Hepatocyte (in vitro differentiated cells): ENCODE measurements at regions not wholly inside any gene's neighbourhood (a gene's known extent, or its start where the extent isn't known, plus 50 kb on each side); places are given as distances from the start of the nearest gene placed in this dataset.

Source experiments
- DNase-seq: peaks from one replicate; pipeline ENCODE4 v3.0.0-alpha.2; 2016; ENCODE audit warnings: low spot score
- H2AFZ ChIP-seq: fragments of 200-600 bp; sonication (generic); 2 replicates; pipeline ENCODE4 v1.6.0; 2016; ENCODE audit warnings: antibody characterized with exemption, mild to moderate bottlenecking
- H3K27ac ChIP-seq: fragments of 200-600 bp; sonication (generic); 2 replicates; pipeline ENCODE4 v1.5.1; 2016; ENCODE audit warnings: mild to moderate bottlenecking
- H3K27me3 ChIP-seq: fragments of 200-600 bp; sonication (generic); 2 replicates; pipeline ENCODE4 v1.6.1; 2016
- H3K36me3 ChIP-seq: fragments of 200-600 bp; sonication (generic); replicated peaks from 2 replicates; pipeline ENCODE4 v1.5.1; 2016; ENCODE audit warnings: low read depth; ENCODE audit not compliant: insufficient read depth
- H3K4me1 ChIP-seq: fragments of 200-600 bp; sonication (generic); 2 replicates; pipeline ENCODE4 v1.5.1; 2016; ENCODE audit warnings: mild to moderate bottlenecking, moderate library complexity; ENCODE audit not compliant: insufficient read depth
- H3K4me2 ChIP-seq: fragments of 200-600 bp; sonication (generic); 2 replicates; pipeline ENCODE4 v1.6.0; 2016
- H3K4me3 ChIP-seq: fragments of 200-600 bp; sonication (generic); 2 replicates; pipeline ENCODE4 v1.5.1; 2016; ENCODE audit warnings: mild to moderate bottlenecking
- H3K79me2 ChIP-seq: fragments of 200-600 bp; sonication (generic); 2 replicates; pipeline ENCODE4 v1.6.0; 2017; ENCODE audit warnings: mild to moderate bottlenecking
- H3K9me2 ChIP-seq: fragments of 200-600 bp; sonication (generic); replicated peaks from 2 replicates; pipeline ENCODE4 v1.6.0; 2017; ENCODE audit warnings: mild to moderate bottlenecking; ENCODE audit not compliant: insufficient read depth
- H3K9me3 ChIP-seq: fragments of 200-600 bp; sonication (generic); 2 replicates; pipeline ENCODE4 v1.5.1; 2016; ENCODE audit warnings: low read depth, mild to moderate bottlenecking
- H4K20me1 ChIP-seq: fragments of 200-600 bp; sonication (generic); 2 replicates; pipeline ENCODE4 v1.6.0; 2016; ENCODE audit warnings: mild to moderate bottlenecking; ENCODE audit not compliant: insufficient read depth, poor library complexity, severe bottlenecking
- EZH2 ChIP-seq: fragments of 200-600 bp; sonication (generic); IDR thresholded peaks from 2 replicates; pipeline ENCODE4 v1.6.1; 2016; ENCODE audit warnings: antibody characterized with exemption, mild to moderate bottlenecking, borderline replicate concordance
- EZH2phosphoT487 ChIP-seq: fragments of 200-600 bp; sonication (generic); IDR thresholded peaks from one replicate; pipeline ENCODE4 v1.6.1; 2018; ENCODE audit warnings: antibody characterized with exemption, mild to moderate bottlenecking, low read depth, moderate library complexity; ENCODE audit not compliant: unreplicated experiment, severe bottlenecking
- WGBS: methylation state at CpG from one replicate; pipeline ENCODE4 v1.1.6; 2016; ENCODE audit warnings: low lambda C conversion rate; ENCODE audit errors: missing lambda C conversion rate; 5-methylcytosine and 5-hydroxymethylcytosine counted together
- TF ChIP-seq, protein P1 (sequence below): fragments of 200-600 bp; sonication (generic); IDR thresholded peaks from 2 replicates; pipeline ENCODE4 v1.5.1; 2016; ENCODE audit warnings: antibody characterized with exemption, mild to moderate bottlenecking; ENCODE audit not compliant: poor library complexity

DNA sequence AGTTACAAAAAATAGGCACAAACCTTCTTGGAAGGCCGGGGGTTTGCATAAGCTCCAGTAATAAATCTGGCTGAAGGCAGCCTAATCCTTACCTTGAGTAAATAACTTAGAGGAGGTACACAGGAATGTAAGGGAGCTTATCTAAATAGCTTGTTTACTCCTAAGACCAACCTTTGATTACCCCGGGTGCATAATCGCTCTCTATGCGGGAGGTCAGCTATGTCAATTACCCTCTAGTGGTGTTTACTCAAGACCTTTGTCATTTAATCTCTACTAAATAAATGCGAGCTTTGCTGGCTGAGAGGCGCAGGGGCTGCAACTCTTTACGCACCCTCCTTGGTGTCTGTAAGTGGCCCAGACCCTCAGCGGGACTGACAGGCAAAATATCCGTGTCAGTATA is 50.2 kb upstream of the MAP9 start:
- H2AFZ ChIP-seq, result no peak overlapping the region
- no peaks in the 10 kb centered on the region for H3K36me3 ChIP-seq
- H3K79me2 ChIP-seq, result no peaks in the 10 kb centered on the region
- WGBS, result 44% methylated on average over 9 of the region's 9 CpGs
- H3K27ac ChIP-seq, result no peak overlapping the region
- DNase-seq, result no peak
- H3K4me2 ChIP-seq, result no peak overlapping the region
- H3K4me1 ChIP-seq, result peaks cover 6% of the 10 kb centered on the region
- no peak overlapping the region for H3K4me3 ChIP-seq
- TF ChIP-seq, protein P1, sequence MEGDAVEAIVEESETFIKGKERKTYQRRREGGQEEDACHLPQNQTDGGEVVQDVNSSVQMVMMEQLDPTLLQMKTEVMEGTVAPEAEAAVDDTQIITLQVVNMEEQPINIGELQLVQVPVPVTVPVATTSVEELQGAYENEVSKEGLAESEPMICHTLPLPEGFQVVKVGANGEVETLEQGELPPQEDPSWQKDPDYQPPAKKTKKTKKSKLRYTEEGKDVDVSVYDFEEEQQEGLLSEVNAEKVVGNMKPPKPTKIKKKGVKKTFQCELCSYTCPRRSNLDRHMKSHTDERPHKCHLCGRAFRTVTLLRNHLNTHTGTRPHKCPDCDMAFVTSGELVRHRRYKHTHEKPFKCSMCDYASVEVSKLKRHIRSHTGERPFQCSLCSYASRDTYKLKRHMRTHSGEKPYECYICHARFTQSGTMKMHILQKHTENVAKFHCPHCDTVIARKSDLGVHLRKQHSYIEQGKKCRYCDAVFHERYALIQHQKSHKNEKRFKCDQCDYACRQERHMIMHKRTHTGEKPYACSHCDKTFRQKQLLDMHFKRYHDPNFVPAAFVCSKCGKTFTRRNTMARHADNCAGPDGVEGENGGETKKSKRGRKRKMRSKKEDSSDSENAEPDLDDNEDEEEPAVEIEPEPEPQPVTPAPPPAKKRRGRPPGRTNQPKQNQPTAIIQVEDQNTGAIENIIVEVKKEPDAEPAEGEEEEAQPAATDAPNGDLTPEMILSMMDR, result no peak
- TF ChIP-seq EZH2phosphoT487, result no peak
- TF ChIP-seq EZH2, result no peak
- no peaks in the 10 kb centered on the region for H3K9me2 ChIP-seq
- no peaks in the 10 kb centered on the region for H4K20me1 ChIP-seq
- H3K27me3 ChIP-seq, result no peaks in the 10 kb centered on the region
- H3K9me3 ChIP-seq, result no peaks in the 10 kb centered on the region
